Activated CD8-positive, alpha-beta memory T cell treated with anti-CD3 and anti-CD28 coated beads for 4 hours (primary cell): ENCODE measurements at regions not wholly inside any gene's neighbourhood (a gene's known extent, or its start where the extent isn't known, plus 50 kb on each side); places are given as distances from the start of the nearest gene placed in this dataset.

Experiments
- DNase-seq, 2 donors: peaks; one replicate each; pipeline ENCODE4 v3.0.0-alpha.2; 2020; ENCODE audit warnings: low read depth in 2 of 2

DNA sequence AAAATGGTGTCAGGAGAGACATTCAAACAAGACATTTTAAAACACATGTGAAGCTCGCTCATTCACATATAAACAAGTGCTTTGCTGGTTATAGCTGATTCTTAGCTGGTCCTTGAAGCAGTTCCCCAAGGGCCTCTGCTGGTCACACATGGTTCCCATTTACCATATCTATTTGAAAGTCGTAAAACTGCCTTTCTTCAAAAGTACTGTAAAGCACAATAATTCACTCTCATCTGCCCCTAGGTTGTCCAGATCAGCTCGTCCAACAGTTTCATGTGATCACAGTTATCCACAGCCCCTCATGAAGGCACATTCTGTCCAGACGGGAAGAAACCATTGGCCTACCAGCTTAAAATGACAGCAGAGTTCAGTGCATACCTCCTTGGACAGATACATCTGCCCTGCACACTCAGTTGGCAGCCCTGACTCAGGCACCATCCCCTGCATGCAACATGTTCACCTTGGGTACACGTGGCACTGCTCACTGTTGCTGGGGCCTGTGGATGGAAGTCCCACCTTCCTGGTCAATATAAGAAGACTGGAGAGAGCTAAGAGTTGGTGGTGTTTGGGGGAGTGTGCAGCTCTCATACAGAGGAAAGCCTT is 108.0 kb upstream of the HAAO start:
- no peak for DNase-seq

GRCh38 chr2:42897358-42897757 is 105.0 kb upstream of the HAAO start:
- DNase-seq: no peak

DNA sequence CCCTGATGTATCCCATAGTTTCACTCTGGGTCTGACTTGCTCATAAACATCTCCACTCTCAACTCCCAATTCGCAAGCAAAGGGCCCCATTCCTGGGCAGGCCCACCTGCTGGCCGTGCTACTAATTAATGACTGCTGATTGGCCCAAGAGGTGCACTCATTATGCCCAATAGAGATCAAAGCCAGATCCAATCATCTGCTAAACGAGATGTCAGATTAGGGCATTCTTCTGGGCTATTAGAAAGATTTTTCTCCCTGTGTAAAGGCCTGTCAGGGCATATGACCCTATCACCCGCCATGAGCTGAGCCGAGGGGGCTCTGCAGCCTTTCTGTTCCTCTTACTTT is 103.4 kb upstream of the HAAO start:
- no peak for DNase-seq

- no peak for DNase-seq
These were observed 102.9 kb upstream of the HAAO start for GRCh38 chr2:42895134-42895790.

- no peak for DNase-seq
These were observed 100.8 kb upstream of the HAAO start for GRCh38 chr2:42893047-42893758.

DNA sequence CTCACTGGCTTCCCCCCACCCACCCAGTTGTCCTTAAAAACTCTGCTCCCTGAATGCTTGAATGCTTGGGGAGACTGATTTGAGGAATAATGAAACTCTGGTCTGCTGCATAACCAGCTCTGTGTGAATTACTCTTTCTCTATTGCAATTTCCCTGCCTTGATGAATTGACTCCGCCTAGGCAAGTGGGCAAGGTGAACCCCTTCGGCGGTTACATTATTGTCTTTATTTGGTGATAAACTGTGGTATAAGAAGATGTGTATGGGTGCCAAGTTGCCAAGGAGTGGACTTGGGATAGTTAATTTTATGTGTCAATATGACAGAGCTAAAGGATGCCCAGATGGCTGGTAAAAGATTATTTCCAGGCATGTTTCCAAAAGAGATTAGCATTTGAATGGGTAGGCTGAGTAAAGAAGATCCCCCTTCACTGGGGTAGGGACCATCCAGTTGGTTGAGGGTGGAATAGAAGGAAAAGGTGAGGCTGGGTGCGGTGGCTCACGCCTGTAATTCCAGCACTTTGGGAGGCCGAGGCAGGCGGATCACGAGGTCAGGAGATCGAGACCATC is 98.5 kb upstream of the HAAO start:
- DNase-seq: no peak

GRCh38 chr2:42888321-42889245 is 96.2 kb upstream of the HAAO start:
- DNase-seq: no peak

- no peak for DNase-seq
These were observed 94.5 kb upstream of the HAAO start for GRCh38 chr2:42886921-42887320.

DNA sequence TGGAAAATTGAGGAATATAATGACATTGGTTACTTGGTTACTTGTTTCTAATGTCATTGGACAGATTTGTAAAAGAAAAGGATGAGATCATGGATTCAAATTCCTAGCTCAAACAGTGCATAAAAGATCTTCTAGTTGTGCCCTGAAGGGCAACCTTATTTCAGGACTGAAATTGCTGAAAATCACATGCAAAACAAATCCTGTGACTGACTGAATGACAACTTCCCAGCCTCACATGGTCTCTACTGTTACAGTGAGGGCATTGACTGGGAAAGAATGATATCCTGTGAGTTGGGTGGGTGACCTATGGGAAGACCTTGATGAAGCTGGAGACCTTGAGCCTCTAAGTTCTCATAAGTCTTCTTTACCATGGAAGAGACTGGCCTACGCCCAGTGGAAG is 90.4 kb upstream of the HAAO start:
- no peak for DNase-seq

DNA sequence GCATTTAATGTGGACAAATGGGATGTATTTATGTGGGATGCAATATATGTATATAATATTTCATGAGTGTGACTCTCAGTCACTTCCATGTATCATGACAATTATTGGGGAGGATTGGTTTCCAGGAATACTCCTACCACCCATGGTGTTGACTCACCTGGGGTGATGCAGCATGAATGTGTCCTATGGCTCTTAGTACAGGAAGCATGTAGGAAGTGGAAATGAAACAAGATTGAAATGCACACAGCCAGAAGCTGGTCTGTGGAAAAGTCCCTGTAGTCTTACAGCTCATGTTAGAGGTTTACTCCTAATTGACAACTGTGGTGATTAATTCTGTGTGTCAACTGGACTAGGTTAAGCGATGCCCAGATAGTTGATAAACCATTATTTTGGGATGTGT is 89.3 kb upstream of the HAAO start:
- DNase-seq: no peak

DNA sequence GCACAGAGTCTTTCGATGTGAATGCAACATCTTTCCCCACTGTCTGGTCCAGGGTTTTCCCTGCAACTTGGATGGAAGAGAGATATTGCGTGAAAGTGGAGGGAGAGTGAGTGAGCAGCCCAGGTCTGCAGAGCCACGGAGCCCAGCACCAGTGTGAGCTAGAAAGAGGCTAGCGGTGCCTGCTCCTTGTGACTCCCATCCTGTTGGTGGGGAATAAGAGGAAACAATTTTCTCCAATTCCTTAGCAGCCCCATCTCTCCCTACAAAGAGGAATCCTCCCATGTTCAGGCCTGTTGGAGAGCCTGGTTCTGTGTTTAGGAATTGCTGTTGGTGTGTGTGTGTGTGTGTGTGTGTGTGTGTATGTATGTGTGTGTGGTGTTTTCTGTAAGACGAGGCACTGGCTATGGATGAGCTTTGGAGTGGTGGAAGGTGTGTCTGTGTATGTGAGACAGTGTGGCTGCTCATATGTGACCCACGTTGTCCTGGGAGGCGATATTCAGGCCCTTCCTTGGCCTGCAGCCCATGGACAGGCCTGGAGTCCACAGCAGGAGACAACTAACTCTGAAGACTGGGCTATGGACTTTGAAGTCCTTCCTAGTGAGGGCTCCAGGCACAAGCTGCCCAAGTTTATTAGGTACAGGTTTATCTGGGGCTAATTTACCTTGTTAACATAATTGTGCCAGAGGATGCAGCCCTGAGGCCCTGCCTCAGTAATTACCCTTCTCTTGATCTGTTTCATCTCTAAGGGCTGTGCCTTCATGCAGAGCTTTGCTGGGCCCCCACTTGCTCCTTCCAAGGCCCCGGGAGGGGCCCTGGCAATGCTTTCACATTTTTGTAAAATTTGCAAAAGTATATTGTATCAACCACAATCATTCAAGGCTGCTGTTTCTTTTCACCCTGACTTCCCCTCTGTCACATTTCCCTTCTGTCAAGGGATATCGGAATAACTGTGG is 88.6 kb upstream of the HAAO start:
- DNase-seq: no peak

GRCh38 chr2:42879913-42880737 is 87.7 kb upstream of the HAAO start:
- no peak for DNase-seq

GRCh38 chr2:42879121-42879705 is 86.8 kb upstream of the HAAO start:
- no peak for DNase-seq

GRCh38 chr2:42878581-42878980 is 86.2 kb upstream of the HAAO start:
- DNase-seq: no peak

GRCh38 chr2:42877936-42878335 is 85.6 kb upstream of the HAAO start:
- DNase-seq: no peak

- DNase-seq: no peak
These were observed 85.1 kb upstream of the HAAO start for GRCh38 chr2:42877511-42877910.

DNA sequence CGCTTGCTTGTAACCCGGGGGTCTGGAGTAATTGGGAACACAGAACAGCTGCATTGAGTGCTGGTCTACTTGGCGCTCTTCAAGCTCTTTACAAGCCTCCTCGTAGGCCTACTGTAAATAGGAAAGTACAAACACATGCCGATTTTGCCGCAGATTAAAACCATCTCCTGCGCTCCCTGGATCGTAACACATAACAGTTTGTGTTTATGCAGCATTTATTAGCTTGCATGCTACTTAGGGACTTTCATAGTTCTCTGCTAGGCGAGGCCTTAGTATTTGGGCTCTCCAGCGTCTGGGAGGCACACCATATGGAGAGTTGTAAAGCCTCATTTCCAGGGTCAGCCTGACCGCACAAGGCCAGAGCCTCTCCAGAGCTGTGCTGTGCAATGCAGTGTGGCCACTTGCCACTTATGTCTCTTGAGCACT is 84.0 kb upstream of the HAAO start:
- no peak for DNase-seq

- no peak for DNase-seq
These were observed 83.5 kb upstream of the HAAO start for GRCh38 chr2:42875880-42876279.
